Smooth muscle cell of the brain vasculature (primary cell): ENCODE measurements at regions not wholly inside any gene's neighbourhood (a gene's known extent, or its start where the extent isn't known, plus 50 kb on each side); places are given as distances from the start of the nearest gene placed in this dataset.

Source experiments
- DNase-seq: peaks from one replicate; pipeline ENCODE4 v3.0.0-alpha.2; 2012; ENCODE audit warnings: low read depth, low spot score

GRCh38 chr18:70520867-70521266 lies 232.0 kb downstream of the SOCS6 start:
- DNase-seq = no peak

- no peak for DNase-seq
These were observed 224.8 kb downstream of the SOCS6 start for GRCh38 chr18:70513502-70514171.

GRCh38 chr18:70507970-70508369 lies 219.1 kb downstream of the SOCS6 start:
- no peak for DNase-seq

GRCh38 chr18:70506511-70506910 lies 217.7 kb downstream of the SOCS6 start:
- DNase-seq = no peak

GRCh38 chr18:70503060-70503459 lies 214.2 kb downstream of the SOCS6 start:
- no peak for DNase-seq

GRCh38 chr18:70501358-70501757 lies 212.5 kb downstream of the SOCS6 start:
- no peak for DNase-seq

GRCh38 chr18:70500748-70501147 lies 211.9 kb downstream of the SOCS6 start:
- no peak for DNase-seq

GRCh38 chr18:70499218-70499691 lies 210.4 kb downstream of the SOCS6 start:
- no peak for DNase-seq

- DNase-seq = no peak
These were observed 207.8 kb downstream of the SOCS6 start for GRCh38 chr18:70496353-70497294.

GRCh38 chr18:70494524-70494923 lies 205.7 kb downstream of the SOCS6 start:
- no peak for DNase-seq

GRCh38 chr18:70493461-70493860 lies 204.6 kb downstream of the SOCS6 start:
- DNase-seq = no peak

GRCh38 chr18:70491734-70492348 lies 203.0 kb downstream of the SOCS6 start:
- peak; percentile 7 for DNase-seq

GRCh38 chr18:70489986-70490933 lies 201.4 kb downstream of the SOCS6 start:
- peak; percentile 7 for DNase-seq

GRCh38 chr18:70489571-70489970 lies 200.7 kb downstream of the SOCS6 start:
- no peak for DNase-seq

GRCh38 chr18:70469916-70470315 lies 181.1 kb downstream of the SOCS6 start:
- DNase-seq = no peak

GRCh38 chr18:70468861-70469547 lies 180.2 kb downstream of the SOCS6 start:
- DNase-seq = no peak

- DNase-seq = peak; percentile 24
These were observed 175.7 kb downstream of the SOCS6 start for GRCh38 chr18:70464343-70465114.

- DNase-seq = no peak
These were observed 174.2 kb downstream of the SOCS6 start for GRCh38 chr18:70463085-70463484.

- DNase-seq = no peak
These were observed 173.2 kb downstream of the SOCS6 start for GRCh38 chr18:70462078-70462439.
